ENCODE measurements at regions not wholly inside any gene's neighbourhood (a gene's known extent, or its start where the extent isn't known, plus 50 kb on each side); places are given as distances from the start of the nearest gene placed in this dataset.

DNA sequence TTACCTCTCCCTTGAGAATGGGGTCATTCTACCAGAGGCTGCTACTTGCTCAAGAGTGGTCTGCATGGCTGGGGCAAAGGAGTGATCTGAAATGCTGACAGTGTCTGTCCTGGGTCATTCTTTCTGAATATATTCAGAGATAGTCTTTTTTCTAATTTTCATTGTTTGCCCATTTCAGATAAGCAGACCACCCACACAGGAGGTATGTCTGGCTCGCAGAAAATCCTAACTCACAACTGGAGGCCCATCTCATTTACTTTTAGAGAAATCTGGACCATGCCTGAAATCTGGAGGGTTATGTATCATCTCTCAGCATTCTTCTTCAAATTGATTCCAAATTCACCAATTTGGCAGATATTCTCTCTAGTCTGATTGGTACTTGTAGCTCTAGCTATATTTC, 227.6 kb downstream of the SEC61B start:
- TF ChIP-seq POLR2A (IDR thresholded peaks at IDR 0.05; ENCODE audit: control extremely low read depth in 1 of 2, low read depth in 2 of 2, low read length in 2 of 2), result no peak
- TF ChIP-seq JUND (IDR thresholded peaks at IDR 0.05; ENCODE audit: low read length), result no peak
- no peak for TF ChIP-seq KDM1A (IDR thresholded peaks at IDR 0.05; ENCODE audit: borderline replicate concordance, low read length)
- TF ChIP-seq, protein P1, sequence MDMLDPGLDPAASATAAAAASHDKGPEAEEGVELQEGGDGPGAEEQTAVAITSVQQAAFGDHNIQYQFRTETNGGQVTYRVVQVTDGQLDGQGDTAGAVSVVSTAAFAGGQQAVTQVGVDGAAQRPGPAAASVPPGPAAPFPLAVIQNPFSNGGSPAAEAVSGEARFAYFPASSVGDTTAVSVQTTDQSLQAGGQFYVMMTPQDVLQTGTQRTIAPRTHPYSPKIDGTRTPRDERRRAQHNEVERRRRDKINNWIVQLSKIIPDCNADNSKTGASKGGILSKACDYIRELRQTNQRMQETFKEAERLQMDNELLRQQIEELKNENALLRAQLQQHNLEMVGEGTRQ (IDR thresholded peaks at IDR 0.05; ENCODE audit: low read length), result no peak
- no peak for TF ChIP-seq TCF12 (IDR thresholded peaks at IDR 0.05; ENCODE audit: low read depth, low read length)
- TF ChIP-seq, protein P2, sequence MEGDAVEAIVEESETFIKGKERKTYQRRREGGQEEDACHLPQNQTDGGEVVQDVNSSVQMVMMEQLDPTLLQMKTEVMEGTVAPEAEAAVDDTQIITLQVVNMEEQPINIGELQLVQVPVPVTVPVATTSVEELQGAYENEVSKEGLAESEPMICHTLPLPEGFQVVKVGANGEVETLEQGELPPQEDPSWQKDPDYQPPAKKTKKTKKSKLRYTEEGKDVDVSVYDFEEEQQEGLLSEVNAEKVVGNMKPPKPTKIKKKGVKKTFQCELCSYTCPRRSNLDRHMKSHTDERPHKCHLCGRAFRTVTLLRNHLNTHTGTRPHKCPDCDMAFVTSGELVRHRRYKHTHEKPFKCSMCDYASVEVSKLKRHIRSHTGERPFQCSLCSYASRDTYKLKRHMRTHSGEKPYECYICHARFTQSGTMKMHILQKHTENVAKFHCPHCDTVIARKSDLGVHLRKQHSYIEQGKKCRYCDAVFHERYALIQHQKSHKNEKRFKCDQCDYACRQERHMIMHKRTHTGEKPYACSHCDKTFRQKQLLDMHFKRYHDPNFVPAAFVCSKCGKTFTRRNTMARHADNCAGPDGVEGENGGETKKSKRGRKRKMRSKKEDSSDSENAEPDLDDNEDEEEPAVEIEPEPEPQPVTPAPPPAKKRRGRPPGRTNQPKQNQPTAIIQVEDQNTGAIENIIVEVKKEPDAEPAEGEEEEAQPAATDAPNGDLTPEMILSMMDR (IDR thresholded peaks at IDR 0.05; ENCODE audit: control extremely low read depth in 1 of 3, insufficient read depth in 1 of 3, low read depth in 1 of 3, low read length in 3 of 3), result no peak
- TF ChIP-seq CBX5 (IDR thresholded peaks at IDR 0.05; ENCODE audit: low read depth, low read length), result no peak
- no peak for TF ChIP-seq CHD2 (IDR thresholded peaks at IDR 0.05; ENCODE audit: low read length)
- TF ChIP-seq GABPA (IDR thresholded peaks at IDR 0.05; ENCODE audit: borderline replicate concordance, insufficient read depth, low read length), result no peak
- no peak for TF ChIP-seq BACH1 (IDR thresholded peaks at IDR 0.05; ENCODE audit: low read length)
- no peak for TF ChIP-seq CREB1 (IDR thresholded peaks at IDR 0.05)
- TF ChIP-seq CEBPB (IDR thresholded peaks at IDR 0.05; ENCODE audit: low read depth, low read length), result no peak
